ENCODE measurements at regions not wholly inside any gene's neighbourhood (a gene's known extent, or its start where the extent isn't known, plus 50 kb on each side); places are given as distances from the start of the nearest gene placed in this dataset.

- TF ChIP-seq CTCF (IDR thresholded peaks at IDR 0.05) (no peak), MAX (IDR thresholded peaks at IDR 0.05) (no peak), JUN (IDR thresholded peaks at IDR 0.05) (no peak), HDAC2 (IDR thresholded peaks at IDR 0.05) (no peak), PHF8 (IDR thresholded peaks at IDR 0.05; ENCODE audit: borderline replicate concordance, low read depth) (no peak), BHLHE40 (IDR thresholded peaks at IDR 0.05; ENCODE audit: low read depth, low read length) (no peak), E2F6 (IDR thresholded peaks at IDR 0.05; ENCODE audit: borderline replicate concordance, low read depth) (no peak), MAZ (IDR thresholded peaks at IDR 0.05; ENCODE audit: borderline replicate concordance, low read depth, low read length) (no peak)
These were observed 2051.3 kb downstream of the PCDH7 start for GRCh38 chr4:32771491-32771890.
